ENCODE measurements at regions not wholly inside any gene's neighbourhood (a gene's known extent, or its start where the extent isn't known, plus 50 kb on each side); places are given as distances from the start of the nearest gene placed in this dataset.

DNA sequence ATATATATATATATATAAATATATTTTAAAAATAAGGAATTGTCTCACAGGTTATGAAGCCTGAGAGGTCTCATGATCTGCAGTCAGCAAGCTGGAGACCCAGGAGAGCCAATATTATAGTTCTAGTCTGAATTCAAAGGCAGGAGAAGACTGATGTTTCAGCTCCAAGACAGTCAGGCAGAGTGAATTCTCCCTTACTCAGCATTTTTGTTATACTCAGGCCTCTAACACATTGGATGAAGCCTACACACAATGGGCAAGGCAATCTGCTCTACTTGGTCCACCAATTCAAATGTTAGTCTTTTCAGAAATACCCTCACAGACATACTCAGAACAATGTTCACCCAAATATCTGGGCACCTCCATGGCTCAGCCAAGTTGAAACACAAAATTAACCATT lies 157.2 kb downstream of the GOLIM4 start:
- no peak overlapping the region for H2AK5ac ChIP-seq (ENCODE audit: insufficient read length, low read length)
- no peak for DNase-seq
- TF ChIP-seq, protein P1, sequence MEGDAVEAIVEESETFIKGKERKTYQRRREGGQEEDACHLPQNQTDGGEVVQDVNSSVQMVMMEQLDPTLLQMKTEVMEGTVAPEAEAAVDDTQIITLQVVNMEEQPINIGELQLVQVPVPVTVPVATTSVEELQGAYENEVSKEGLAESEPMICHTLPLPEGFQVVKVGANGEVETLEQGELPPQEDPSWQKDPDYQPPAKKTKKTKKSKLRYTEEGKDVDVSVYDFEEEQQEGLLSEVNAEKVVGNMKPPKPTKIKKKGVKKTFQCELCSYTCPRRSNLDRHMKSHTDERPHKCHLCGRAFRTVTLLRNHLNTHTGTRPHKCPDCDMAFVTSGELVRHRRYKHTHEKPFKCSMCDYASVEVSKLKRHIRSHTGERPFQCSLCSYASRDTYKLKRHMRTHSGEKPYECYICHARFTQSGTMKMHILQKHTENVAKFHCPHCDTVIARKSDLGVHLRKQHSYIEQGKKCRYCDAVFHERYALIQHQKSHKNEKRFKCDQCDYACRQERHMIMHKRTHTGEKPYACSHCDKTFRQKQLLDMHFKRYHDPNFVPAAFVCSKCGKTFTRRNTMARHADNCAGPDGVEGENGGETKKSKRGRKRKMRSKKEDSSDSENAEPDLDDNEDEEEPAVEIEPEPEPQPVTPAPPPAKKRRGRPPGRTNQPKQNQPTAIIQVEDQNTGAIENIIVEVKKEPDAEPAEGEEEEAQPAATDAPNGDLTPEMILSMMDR (conservative IDR thresholded peaks at IDR 0.05): no peak
- no peak overlapping the region for H3K9ac ChIP-seq (ENCODE audit: extremely low read depth, insufficient read length, low read length)
- no peaks in the 10 kb centered on the region for H3K27me3 Mint-ChIP-seq (ENCODE audit: low read depth)
- no peak overlapping the region for H3K14ac ChIP-seq (ENCODE audit: insufficient read depth, low read length)
- no peak overlapping the region for H2BK5ac ChIP-seq (ENCODE audit: insufficient read length, low read length)
- H3K23ac ChIP-seq (ENCODE audit: insufficient read length, low read depth, low read length): no peak overlapping the region
- H3K23me2 ChIP-seq (ENCODE audit: insufficient read length, low read depth, low read length, poor library complexity, severe bottlenecking): no peaks in the 10 kb centered on the region
- H3K9me3 Mint-ChIP-seq: no peaks in the 10 kb centered on the region
- no peaks in the 10 kb centered on the region for H3K9me3 ChIP-seq (ENCODE audit: control insufficient read depth, low read depth, low read length)
- H4K91ac ChIP-seq (ENCODE audit: insufficient read length, low read depth, low read length): no peak overlapping the region
- H2BK12ac ChIP-seq (ENCODE audit: insufficient read length, low read depth, low read length): no peak overlapping the region
- H3K4me3 Mint-ChIP-seq: no peak overlapping the region
- H3K79me2 ChIP-seq (ENCODE audit: insufficient read depth, low read length): no peaks in the 10 kb centered on the region
- H3K79me1 ChIP-seq (ENCODE audit: insufficient read depth, low read depth, low read length, poor library complexity, severe bottlenecking): no peaks in the 10 kb centered on the region
- no peak overlapping the region for H3K56ac ChIP-seq (ENCODE audit: insufficient read length, low read depth, low read length)
- H3K4me1 ChIP-seq (ENCODE audit: insufficient read depth, low read length): peaks cover 3% of the 10 kb centered on the region; the same call in 1 of the 2 replicates
- H4K8ac ChIP-seq (replicated peaks; ENCODE audit: insufficient read length, low read depth, low read length): no peak overlapping the region
- no peak overlapping the region; a peak in 1 of 7 replicates for H3K27ac Mint-ChIP-seq
- no peak overlapping the region for H3T11ph ChIP-seq (ENCODE audit: low read length)
- H4K5ac ChIP-seq (ENCODE audit: insufficient read length, low read depth, low read length): no peak overlapping the region
- no peaks in the 10 kb centered on the region for H3K27me3 ChIP-seq (ENCODE audit: insufficient read depth, low read length)
- H3K36me3 Mint-ChIP-seq (ENCODE audit: insufficient read depth in 1 of 3, low read depth in 3 of 3): no peaks in the 10 kb centered on the region
- no peak overlapping the region for H2AFZ ChIP-seq (ENCODE audit: low read length)
- no peak overlapping the region for H2BK120ac ChIP-seq (ENCODE audit: low read depth, low read length, poor library complexity, severe bottlenecking)
- no peak overlapping the region for H3K4me2 ChIP-seq (ENCODE audit: insufficient read depth, insufficient read length, low read length)
- H3K18ac ChIP-seq (ENCODE audit: insufficient read length, low read depth, low read length): no peak overlapping the region
- peaks cover 13 to 14% of the 10 kb centered on the region in 2 experiments for H3K4me1 Mint-ChIP-seq
- H2BK20ac ChIP-seq (ENCODE audit: low read depth, low read length, poor library complexity, severe bottlenecking): no peak overlapping the region
- H3K27ac ChIP-seq (ENCODE audit: insufficient read length, low read depth, low read length): no peak overlapping the region
- no peak overlapping the region for H3K4ac ChIP-seq (ENCODE audit: low read depth, low read length)
- no peaks in the 10 kb centered on the region for H4K20me1 ChIP-seq (ENCODE audit: control insufficient read depth, insufficient read depth, insufficient read length)
- no peak overlapping the region for H2BK15ac ChIP-seq (ENCODE audit: low read depth, low read length)

All from H9 (cell line).